ENCODE measurements at regions not wholly inside any gene's neighbourhood (a gene's known extent, or its start where the extent isn't known, plus 50 kb on each side); places are given as distances from the start of the nearest gene placed in this dataset.

DNA sequence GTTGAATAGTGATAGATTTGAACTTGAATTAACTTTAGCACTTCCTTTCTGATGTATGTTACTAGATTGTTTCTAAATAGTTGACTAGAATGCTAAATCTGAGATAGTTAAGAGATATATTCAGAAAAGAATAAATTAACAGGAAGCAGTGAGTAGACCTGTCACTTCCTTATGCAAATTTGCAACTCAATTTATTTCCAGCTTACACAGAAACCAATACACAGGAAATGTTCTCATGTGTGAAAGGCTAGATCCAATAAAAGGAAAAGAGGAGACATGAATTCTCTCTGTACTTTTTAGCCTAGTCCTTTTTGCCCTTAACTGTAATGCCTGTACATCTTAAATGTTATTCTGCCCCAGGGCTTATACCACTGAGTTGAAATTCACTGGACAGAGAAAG is 522.3 kb downstream of the COL11A1 start:
- TF ChIP-seq POLR2A (IDR thresholded peaks at IDR 0.05) = no peak
- TF ChIP-seq, protein P1, sequence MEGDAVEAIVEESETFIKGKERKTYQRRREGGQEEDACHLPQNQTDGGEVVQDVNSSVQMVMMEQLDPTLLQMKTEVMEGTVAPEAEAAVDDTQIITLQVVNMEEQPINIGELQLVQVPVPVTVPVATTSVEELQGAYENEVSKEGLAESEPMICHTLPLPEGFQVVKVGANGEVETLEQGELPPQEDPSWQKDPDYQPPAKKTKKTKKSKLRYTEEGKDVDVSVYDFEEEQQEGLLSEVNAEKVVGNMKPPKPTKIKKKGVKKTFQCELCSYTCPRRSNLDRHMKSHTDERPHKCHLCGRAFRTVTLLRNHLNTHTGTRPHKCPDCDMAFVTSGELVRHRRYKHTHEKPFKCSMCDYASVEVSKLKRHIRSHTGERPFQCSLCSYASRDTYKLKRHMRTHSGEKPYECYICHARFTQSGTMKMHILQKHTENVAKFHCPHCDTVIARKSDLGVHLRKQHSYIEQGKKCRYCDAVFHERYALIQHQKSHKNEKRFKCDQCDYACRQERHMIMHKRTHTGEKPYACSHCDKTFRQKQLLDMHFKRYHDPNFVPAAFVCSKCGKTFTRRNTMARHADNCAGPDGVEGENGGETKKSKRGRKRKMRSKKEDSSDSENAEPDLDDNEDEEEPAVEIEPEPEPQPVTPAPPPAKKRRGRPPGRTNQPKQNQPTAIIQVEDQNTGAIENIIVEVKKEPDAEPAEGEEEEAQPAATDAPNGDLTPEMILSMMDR (IDR thresholded peaks at IDR 0.05) = no peak
- no peak overlapping the region for H3K4me3 ChIP-seq (ENCODE audit: low read depth, poor library complexity, severe bottlenecking)
- DNase-seq (ENCODE audit: low spot score in 2 of 2) = no peak
- intact Hi-C loops (cut with DNase I; ENCODE audit: low total_unique reads) = no loop called here

DNA sequence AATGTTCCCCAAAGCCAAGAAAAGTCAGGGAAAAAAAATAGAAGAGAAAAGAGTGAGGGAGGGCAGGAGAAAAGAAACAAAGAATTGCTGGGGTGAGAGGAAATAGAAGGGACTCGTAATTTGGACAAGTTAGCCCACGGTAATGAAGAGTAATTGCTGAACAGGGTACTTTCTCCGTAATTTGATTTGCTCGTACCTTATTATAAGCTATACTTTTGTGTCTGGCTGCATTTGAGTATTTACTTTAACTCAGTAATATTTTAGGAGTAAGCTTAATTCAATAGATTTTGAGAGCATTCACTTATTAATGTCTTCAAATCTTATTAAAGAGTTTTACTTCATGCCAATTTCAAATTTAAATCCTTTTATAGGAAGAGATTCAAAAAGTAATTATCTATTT is 527.5 kb downstream of the COL11A1 start:
- no peak overlapping the region for H3K4me3 ChIP-seq (ENCODE audit: low read depth, poor library complexity, severe bottlenecking)
- TF ChIP-seq, protein P1 (IDR thresholded peaks at IDR 0.05) = no peak
- TF ChIP-seq POLR2A (IDR thresholded peaks at IDR 0.05) = no peak
- no peak for DNase-seq (ENCODE audit: low spot score in 2 of 2)
- intact Hi-C loops (cut with DNase I; ENCODE audit: low total_unique reads) = no loop called here
- 85 to 87% methylated on average over 4 of the region's 4 CpGs for WGBS, 2 donors

DNA sequence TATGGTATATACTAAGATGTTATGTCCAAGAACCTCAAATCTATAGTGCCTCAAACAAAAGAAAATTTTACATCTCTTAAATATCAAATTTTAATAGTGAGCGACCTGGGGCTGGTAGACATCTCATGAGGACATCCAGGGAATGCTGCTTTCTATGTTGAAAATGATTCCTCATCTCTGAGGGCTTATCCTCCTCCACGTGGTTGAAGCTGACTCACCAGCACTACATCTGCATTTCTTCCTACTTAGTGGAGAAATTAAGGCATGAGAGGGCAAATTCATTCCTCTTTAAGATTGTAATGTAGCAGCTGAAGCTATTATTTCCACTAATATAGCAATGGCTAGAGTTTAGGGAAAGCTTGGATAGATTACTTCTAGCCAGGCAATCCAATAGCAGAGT is 529.5 kb downstream of the COL11A1 start:
- intact Hi-C loops (cut with DNase I; ENCODE audit: low total_unique reads) = no loop called here
- no peak for DNase-seq (ENCODE audit: low spot score in 2 of 2)
- TF ChIP-seq POLR2A (IDR thresholded peaks at IDR 0.05) = no peak
- TF ChIP-seq, protein P1 (IDR thresholded peaks at IDR 0.05) = no peak
- H3K4me3 ChIP-seq (ENCODE audit: low read depth, poor library complexity, severe bottlenecking) = no peak overlapping the region
- WGBS, 2 donors = 45 to 55% methylated on average over 2 of the region's 2 CpGs

DNA sequence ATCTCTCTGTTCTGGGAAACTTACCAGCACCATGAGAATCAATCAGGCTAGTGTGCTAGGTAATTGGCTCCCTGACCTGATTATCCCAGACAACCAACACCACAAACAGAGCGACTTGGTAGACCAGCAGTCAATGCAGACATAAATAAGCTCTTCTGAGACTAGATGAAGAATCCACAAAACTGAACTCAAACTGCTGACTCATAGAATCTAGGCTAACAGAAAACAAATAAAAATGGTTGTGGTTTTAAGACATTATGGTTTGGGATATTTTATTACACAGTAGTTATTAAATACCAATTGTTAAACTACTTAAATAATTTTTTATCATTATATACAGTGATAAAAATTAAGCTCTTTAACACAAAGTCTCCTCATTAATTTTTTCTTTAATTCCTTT is 535.7 kb downstream of the COL11A1 start:
- H3K4me3 ChIP-seq (ENCODE audit: low read depth, poor library complexity, severe bottlenecking) = no peak overlapping the region
- DNase-seq (ENCODE audit: low spot score in 2 of 2) = no peak
- intact Hi-C loops (cut with DNase I; ENCODE audit: low total_unique reads) = no loop called here
- WGBS, 2 donors = 83 to 100% methylated on average over 1 of the region's 1 CpG
- TF ChIP-seq, protein P1 (IDR thresholded peaks at IDR 0.05) = no peak
- TF ChIP-seq POLR2A (IDR thresholded peaks at IDR 0.05) = no peak

DNA sequence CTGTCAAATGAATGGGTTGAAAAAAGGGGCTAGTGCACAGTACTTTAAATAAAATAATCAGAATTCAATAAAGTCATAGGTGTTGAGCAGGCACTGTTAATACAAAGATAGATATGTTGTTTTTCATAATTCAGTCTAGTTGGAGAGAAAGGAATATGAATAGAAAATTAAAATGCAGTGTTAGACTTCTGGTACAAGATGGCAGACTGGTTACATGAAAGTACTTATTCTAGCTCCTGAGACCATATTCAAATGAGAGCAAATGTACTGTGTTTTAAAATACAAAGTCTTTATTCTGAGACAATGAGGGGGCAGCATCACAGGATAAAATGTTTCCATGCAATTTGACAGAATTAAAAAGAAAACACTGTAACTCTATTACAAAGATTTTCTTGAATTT is 542.1 kb downstream of the COL11A1 start:
- intact Hi-C loops (cut with DNase I; ENCODE audit: low total_unique reads) = no loop called here
- H3K4me3 ChIP-seq (ENCODE audit: low read depth, poor library complexity, severe bottlenecking) = no peak overlapping the region
- no peak for DNase-seq (ENCODE audit: low spot score in 2 of 2)
- TF ChIP-seq POLR2A (IDR thresholded peaks at IDR 0.05) = no peak
- TF ChIP-seq, protein P1 (IDR thresholded peaks at IDR 0.05) = no peak

DNA sequence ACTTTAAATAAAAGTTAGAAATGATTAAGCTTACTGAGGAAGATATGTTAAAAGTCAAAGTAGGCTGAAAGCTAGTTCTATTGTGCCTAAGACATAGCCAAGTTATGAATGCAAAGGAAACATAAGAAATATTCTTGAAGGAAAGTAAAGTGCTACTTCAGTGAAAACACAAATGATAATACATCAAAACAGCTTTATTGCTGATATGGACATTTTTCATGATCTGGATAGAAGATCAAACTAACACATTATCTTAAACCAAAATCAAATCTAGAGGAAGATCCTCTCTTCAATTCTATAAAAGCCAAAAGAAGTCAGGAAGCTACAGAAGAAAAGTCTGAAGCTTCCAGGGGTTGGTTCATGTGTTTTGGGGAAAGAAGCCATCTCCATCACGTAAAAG is 545.9 kb downstream of the COL11A1 start:
- intact Hi-C loops (cut with DNase I; ENCODE audit: low total_unique reads) = no loop called here
- no peak for DNase-seq (ENCODE audit: low spot score in 2 of 2)
- no peak overlapping the region for H3K4me3 ChIP-seq (ENCODE audit: low read depth, poor library complexity, severe bottlenecking)
- WGBS, 2 donors = 83 to 87% methylated on average over 1 of the region's 1 CpG
- TF ChIP-seq, protein P1 (IDR thresholded peaks at IDR 0.05) = no peak
- TF ChIP-seq POLR2A (IDR thresholded peaks at IDR 0.05) = no peak
